22Rv1 (cell line): ENCODE measurements at regions not wholly inside any gene's neighbourhood (a gene's known extent, or its start where the extent isn't known, plus 50 kb on each side); places are given as distances from the start of the nearest gene placed in this dataset.

Source experiments
- H3K27ac ChIP-seq: fragments of 450-650 bp; 2 replicates; pipeline ENCODE4 v1.5.1; 2017
- CTCF ChIP-seq: fragments of 450-650 bp; IDR thresholded peaks from 2 replicates; pipeline ENCODE4 v1.5.1; 2017; ENCODE audit warnings: mild to moderate bottlenecking
- ZFX ChIP-seq: fragments of 450-650 bp; IDR thresholded peaks from 2 replicates; pipeline ENCODE4 v1.6.1; 2017; ENCODE audit warnings: antibody characterized with exemption, borderline replicate concordance

- no peak for TF ChIP-seq ZFX
- no peak for TF ChIP-seq CTCF
These were observed 640.8 kb downstream of the TUSC7 start for GRCh38 chr3:117350371-117350770.

GRCh38 chr3:117355566-117355965 lies 646.0 kb downstream of the TUSC7 start:
- TF ChIP-seq CTCF: peak; percentile 54
- TF ChIP-seq ZFX: no peak
- no peak overlapping the region for H3K27ac ChIP-seq

More at GRCh38 chr3:117350371-117350770, 640.8 kb downstream of the TUSC7 start:
- no peak overlapping the region for H3K27ac ChIP-seq

- H3K27ac ChIP-seq: no peak overlapping the region
- TF ChIP-seq ZFX: no peak
- TF ChIP-seq CTCF: no peak
These were observed 646.6 kb downstream of the TUSC7 start for GRCh38 chr3:117356091-117356705.

GRCh38 chr3:117358717-117359314 lies 649.2 kb downstream of the TUSC7 start:
- H3K27ac ChIP-seq: no peak overlapping the region
- TF ChIP-seq CTCF: no peak
- no peak for TF ChIP-seq ZFX

- TF ChIP-seq CTCF: no peak
- no peak for TF ChIP-seq ZFX
- H3K27ac ChIP-seq: no peak overlapping the region
These were observed 657.0 kb downstream of the TUSC7 start for GRCh38 chr3:117366574-117366973.

GRCh38 chr3:117367861-117368260 lies 658.3 kb downstream of the TUSC7 start:
- no peak overlapping the region for H3K27ac ChIP-seq
- TF ChIP-seq CTCF: no peak
- TF ChIP-seq ZFX: no peak

GRCh38 chr3:117380631-117381030 lies 671.1 kb downstream of the TUSC7 start:
- TF ChIP-seq ZFX: no peak
- no peak overlapping the region for H3K27ac ChIP-seq
